GM23338 (cell line): ENCODE measurements at regions not wholly inside any gene's neighbourhood (a gene's known extent, or its start where the extent isn't known, plus 50 kb on each side); places are given as distances from the start of the nearest gene placed in this dataset.
A peak's percentile ranks its signal among the peaks of the same experiment; 100 is the strongest.

Experiments
- ATAC-seq: fragments of 200-7000 bp; cut with Tn5 transposase; 3 replicates; pipeline ENCODE4 v1.9.1; 2020
- DNase-seq: peaks from one replicate; pipeline ENCODE4 v3.0.0-alpha.2; 2015; ENCODE audit warnings: low spot score
- H2AFZ ChIP-seq: fragments of 200-600 bp; sonication (generic); 2 replicates; pipeline ENCODE4 v1.8.0; 2016; ENCODE audit warnings: antibody characterized with exemption, mild to moderate bottlenecking, moderate library complexity
- H3F3A ChIP-seq: fragments of 200-600 bp; sonication (generic); replicated peaks from 2 replicates; pipeline ENCODE4 v1.8.0; 2017; ENCODE audit warnings: antibody characterized with exemption, mixed run types, low read depth
- H3K27ac ChIP-seq: fragments of 200-600 bp; sonication (generic); 2 replicates; pipeline ENCODE4 v1.6.1; 2016; ENCODE audit warnings: low read depth
- H3K27me3 ChIP-seq: fragments of 200-600 bp; sonication (generic); 2 replicates; pipeline ENCODE4 v1.8.0; 2016; ENCODE audit warnings: mild to moderate bottlenecking, mixed run types, moderate library complexity; ENCODE audit not compliant: insufficient read depth
- H3K36me3 ChIP-seq: fragments of 200-600 bp; sonication (generic); 2 replicates; pipeline ENCODE4 v1.8.0; 2016; ENCODE audit warnings: mild to moderate bottlenecking; ENCODE audit not compliant: insufficient read depth
- H3K4me1 ChIP-seq: fragments of 200-600 bp; sonication (generic); 2 replicates; pipeline ENCODE4 v1.8.0; 2016; ENCODE audit warnings: mild to moderate bottlenecking, moderate library complexity; ENCODE audit not compliant: insufficient read depth
- H3K4me2 ChIP-seq: fragments of 200-600 bp; sonication (generic); 2 replicates; pipeline ENCODE4 v1.7.1; 2017; ENCODE audit warnings: mixed run types
- H3K4me3 ChIP-seq: fragments of 200-600 bp; sonication (generic); 2 replicates; pipeline ENCODE4 v1.6.1; 2016; ENCODE audit warnings: mixed run types
- H3K79me2 ChIP-seq: fragments of 200-600 bp; sonication (generic); replicated peaks from 2 replicates; pipeline ENCODE4 v1.8.0; 2017; ENCODE audit warnings: mild to moderate bottlenecking; ENCODE audit not compliant: insufficient read depth
- H3K9me2 ChIP-seq: fragments of 200-600 bp; sonication (generic); 2 replicates; pipeline ENCODE4 v1.8.0; 2017; ENCODE audit not compliant: insufficient read depth
- H4K20me1 ChIP-seq: fragments of 200-600 bp; sonication (generic); replicated peaks from 2 replicates; pipeline ENCODE4 v1.8.0; 2017; ENCODE audit warnings: mild to moderate bottlenecking; ENCODE audit not compliant: insufficient read depth
- H3K27ac Mint-ChIP-seq: 2 replicates; pipeline ENCODE4 v1.8.0; 2020; ENCODE audit warnings: inconsistent platforms, mild to moderate bottlenecking, moderate library complexity, mixed read lengths
- H3K27me3 Mint-ChIP-seq: 3 replicates; pipeline ENCODE4 v1.8.0; 2022; ENCODE audit warnings: low read depth, mild to moderate bottlenecking, moderate library complexity, mixed read lengths, inconsistent platforms; ENCODE audit not compliant: insufficient read depth, poor library complexity
- H3K36me3 Mint-ChIP-seq: 3 replicates; pipeline ENCODE4 v1.8.0; 2021; ENCODE audit warnings: low read depth, mild to moderate bottlenecking, inconsistent platforms, moderate library complexity, mixed read lengths
- H3K4me1 Mint-ChIP-seq: 3 replicates; pipeline ENCODE4 v1.8.0; 2020; ENCODE audit warnings: mild to moderate bottlenecking, inconsistent platforms, mixed read lengths
- H3K4me3 Mint-ChIP-seq: 3 replicates; pipeline ENCODE4 v1.8.0; 2021; ENCODE audit warnings: moderate library complexity, mild to moderate bottlenecking, inconsistent platforms, mixed read lengths
- H3K9me3 Mint-ChIP-seq: 3 replicates; pipeline ENCODE4 v1.8.0; 2020; ENCODE audit warnings: moderate library complexity, mild to moderate bottlenecking, inconsistent platforms, mixed read lengths
- EZH2 ChIP-seq: fragments of 200-600 bp; sonication (generic); IDR thresholded peaks from one replicate; pipeline ENCODE4 v1.8.0; 2017; ENCODE audit warnings: antibody characterized with exemption, mild to moderate bottlenecking, low read depth; ENCODE audit not compliant: unreplicated experiment
- EZH2phosphoT487 ChIP-seq: fragments of 200-600 bp; sonication (generic); IDR thresholded peaks from one replicate; pipeline ENCODE4 v1.8.1; 2018; ENCODE audit warnings: antibody characterized with exemption; ENCODE audit not compliant: unreplicated experiment
- NANOG ChIP-seq: IDR thresholded peaks from 2 replicates; pipeline ENCODE4 v1.6.1; 2016; ENCODE audit warnings: antibody characterized with exemption, borderline replicate concordance
- ZNF114 ChIP-seq: fragments of 250-450 bp; sonication (Bioruptor Pico); IDR thresholded peaks from 2 replicates; pipeline ENCODE4 v1.5.0; 2020; ENCODE audit warnings: mild to moderate bottlenecking, moderate library complexity
- ZNF331 ChIP-seq: fragments of 250-450 bp; sonication (Bioruptor Pico); IDR thresholded peaks from 2 replicates; pipeline ENCODE4 v1.5.0; 2020; ENCODE audit warnings: low read depth, mild to moderate bottlenecking, moderate library complexity
- TF ChIP-seq, protein P1 (sequence below), 2 experiments: fragments of 200-600 bp in 1 of 2; sonication (generic) in 1 of 2; conservative IDR thresholded peaks; 2 replicates each; pipeline versions ENCODE4 v1.5.1 to v1.6.1; 2016 to 2017; ENCODE audit warnings: antibody characterized with exemption in 2 of 2, low read depth in 2 of 2, mild to moderate bottlenecking in 2 of 2, moderate library complexity in 1 of 2
- TF ChIP-seq, protein P2 (sequence below): IDR thresholded peaks from one replicate; pipeline ENCODE4 v1.6.1; 2018; ENCODE audit warnings: antibody characterized with exemption; ENCODE audit not compliant: unreplicated experiment
- TF ChIP-seq, protein P3 (sequence below): IDR thresholded peaks from 2 replicates; pipeline ENCODE4 v1.6.1; 2016; ENCODE audit warnings: antibody characterized with exemption

DNA sequence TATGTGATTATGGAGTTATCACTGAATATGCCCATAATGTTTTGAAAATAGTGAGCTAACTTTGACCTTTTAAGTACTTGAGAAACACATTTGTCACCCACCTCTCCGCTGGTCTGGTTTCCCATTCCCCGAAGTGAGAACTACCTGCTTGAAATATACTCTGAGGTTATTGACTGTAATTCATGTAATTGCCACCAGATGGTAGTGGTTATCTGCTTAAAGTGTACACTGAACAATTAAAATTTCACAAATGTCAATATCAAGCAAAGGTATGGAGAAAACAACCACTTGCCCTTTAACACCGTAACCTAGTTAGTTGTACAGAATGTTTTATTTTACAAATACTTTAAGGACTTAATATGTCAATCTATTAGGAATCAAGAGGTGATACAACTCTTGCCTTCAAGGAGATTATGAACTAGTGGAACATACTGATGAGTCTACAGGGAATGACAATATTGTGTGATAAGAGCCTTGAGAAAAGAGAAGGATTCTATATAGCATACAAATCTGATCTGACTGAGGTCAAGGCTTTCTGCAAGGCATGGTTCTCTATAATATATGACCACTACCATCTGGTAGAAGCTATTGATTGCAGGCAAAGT is 316.8 kb upstream of the KCNH7 start:
- Mint-ChIP-seq H3K27me3 (peaks cover 3% of the 10 kb centered on the region), H3K36me3 (no peaks in the 10 kb centered on the region), H3K27ac (no peak overlapping the region), H3K4me1 (no peaks in the 10 kb centered on the region), H3K9me3 (no peaks in the 10 kb centered on the region), H3K4me3 (no peak overlapping the region)
- Histone ChIP-seq H3F3A (no peaks in the 10 kb centered on the region), H3K27me3 (no peaks in the 10 kb centered on the region), H3K4me3 (no peak overlapping the region), H3K27ac (no peak overlapping the region), H3K4me1 (no peaks in the 10 kb centered on the region), H3K79me2 (no peaks in the 10 kb centered on the region), H3K36me3 (no peaks in the 10 kb centered on the region), H3K9me2 (no peaks in the 10 kb centered on the region), H4K20me1 (no peaks in the 10 kb centered on the region), H3K4me2 (no peak overlapping the region), H2AFZ (no peak overlapping the region)
- DNase-seq (peak; percentile 54), ATAC-seq (peak; percentile 62)
- TF ChIP-seq, protein P1, sequence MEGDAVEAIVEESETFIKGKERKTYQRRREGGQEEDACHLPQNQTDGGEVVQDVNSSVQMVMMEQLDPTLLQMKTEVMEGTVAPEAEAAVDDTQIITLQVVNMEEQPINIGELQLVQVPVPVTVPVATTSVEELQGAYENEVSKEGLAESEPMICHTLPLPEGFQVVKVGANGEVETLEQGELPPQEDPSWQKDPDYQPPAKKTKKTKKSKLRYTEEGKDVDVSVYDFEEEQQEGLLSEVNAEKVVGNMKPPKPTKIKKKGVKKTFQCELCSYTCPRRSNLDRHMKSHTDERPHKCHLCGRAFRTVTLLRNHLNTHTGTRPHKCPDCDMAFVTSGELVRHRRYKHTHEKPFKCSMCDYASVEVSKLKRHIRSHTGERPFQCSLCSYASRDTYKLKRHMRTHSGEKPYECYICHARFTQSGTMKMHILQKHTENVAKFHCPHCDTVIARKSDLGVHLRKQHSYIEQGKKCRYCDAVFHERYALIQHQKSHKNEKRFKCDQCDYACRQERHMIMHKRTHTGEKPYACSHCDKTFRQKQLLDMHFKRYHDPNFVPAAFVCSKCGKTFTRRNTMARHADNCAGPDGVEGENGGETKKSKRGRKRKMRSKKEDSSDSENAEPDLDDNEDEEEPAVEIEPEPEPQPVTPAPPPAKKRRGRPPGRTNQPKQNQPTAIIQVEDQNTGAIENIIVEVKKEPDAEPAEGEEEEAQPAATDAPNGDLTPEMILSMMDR (conservative IDR thresholded peaks at IDR 0.05; ENCODE audit: low read depth in 2 of 2), result peak; percentile 62 to 70
- TF ChIP-seq, protein P2, sequence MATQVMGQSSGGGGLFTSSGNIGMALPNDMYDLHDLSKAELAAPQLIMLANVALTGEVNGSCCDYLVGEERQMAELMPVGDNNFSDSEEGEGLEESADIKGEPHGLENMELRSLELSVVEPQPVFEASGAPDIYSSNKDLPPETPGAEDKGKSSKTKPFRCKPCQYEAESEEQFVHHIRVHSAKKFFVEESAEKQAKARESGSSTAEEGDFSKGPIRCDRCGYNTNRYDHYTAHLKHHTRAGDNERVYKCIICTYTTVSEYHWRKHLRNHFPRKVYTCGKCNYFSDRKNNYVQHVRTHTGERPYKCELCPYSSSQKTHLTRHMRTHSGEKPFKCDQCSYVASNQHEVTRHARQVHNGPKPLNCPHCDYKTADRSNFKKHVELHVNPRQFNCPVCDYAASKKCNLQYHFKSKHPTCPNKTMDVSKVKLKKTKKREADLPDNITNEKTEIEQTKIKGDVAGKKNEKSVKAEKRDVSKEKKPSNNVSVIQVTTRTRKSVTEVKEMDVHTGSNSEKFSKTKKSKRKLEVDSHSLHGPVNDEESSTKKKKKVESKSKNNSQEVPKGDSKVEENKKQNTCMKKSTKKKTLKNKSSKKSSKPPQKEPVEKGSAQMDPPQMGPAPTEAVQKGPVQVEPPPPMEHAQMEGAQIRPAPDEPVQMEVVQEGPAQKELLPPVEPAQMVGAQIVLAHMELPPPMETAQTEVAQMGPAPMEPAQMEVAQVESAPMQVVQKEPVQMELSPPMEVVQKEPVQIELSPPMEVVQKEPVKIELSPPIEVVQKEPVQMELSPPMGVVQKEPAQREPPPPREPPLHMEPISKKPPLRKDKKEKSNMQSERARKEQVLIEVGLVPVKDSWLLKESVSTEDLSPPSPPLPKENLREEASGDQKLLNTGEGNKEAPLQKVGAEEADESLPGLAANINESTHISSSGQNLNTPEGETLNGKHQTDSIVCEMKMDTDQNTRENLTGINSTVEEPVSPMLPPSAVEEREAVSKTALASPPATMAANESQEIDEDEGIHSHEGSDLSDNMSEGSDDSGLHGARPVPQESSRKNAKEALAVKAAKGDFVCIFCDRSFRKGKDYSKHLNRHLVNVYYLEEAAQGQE, result no peak

GRCh38 chr2:163142618-163143017 is 304.1 kb upstream of the KCNH7 start:
- no peaks in the 10 kb centered on the region for H3F3A ChIP-seq
- Mint-ChIP-seq H3K9me3 (peaks cover 25% of the 10 kb centered on the region), H3K4me1 (no peaks in the 10 kb centered on the region), H3K27me3 (no peaks in the 10 kb centered on the region), H3K27ac (no peak overlapping the region), H3K4me3 (no peak overlapping the region), H3K36me3 (peaks cover 18% of the 10 kb centered on the region; the same call in 2 of the 3 replicates)
- no peak overlapping the region for H3K4me3 ChIP-seq
- H3K4me2 ChIP-seq, result no peak overlapping the region
- no peaks in the 10 kb centered on the region for H3K36me3 ChIP-seq
- no peak for ATAC-seq
- TF ChIP-seq ZNF114 (CRISPR knock-in tag), result no peak
- no peak for TF ChIP-seq EZH2phosphoT487
- no peak for TF ChIP-seq EZH2
- no peak for TF ChIP-seq ZNF331 (CRISPR knock-in tag)
- TF ChIP-seq, protein P3, sequence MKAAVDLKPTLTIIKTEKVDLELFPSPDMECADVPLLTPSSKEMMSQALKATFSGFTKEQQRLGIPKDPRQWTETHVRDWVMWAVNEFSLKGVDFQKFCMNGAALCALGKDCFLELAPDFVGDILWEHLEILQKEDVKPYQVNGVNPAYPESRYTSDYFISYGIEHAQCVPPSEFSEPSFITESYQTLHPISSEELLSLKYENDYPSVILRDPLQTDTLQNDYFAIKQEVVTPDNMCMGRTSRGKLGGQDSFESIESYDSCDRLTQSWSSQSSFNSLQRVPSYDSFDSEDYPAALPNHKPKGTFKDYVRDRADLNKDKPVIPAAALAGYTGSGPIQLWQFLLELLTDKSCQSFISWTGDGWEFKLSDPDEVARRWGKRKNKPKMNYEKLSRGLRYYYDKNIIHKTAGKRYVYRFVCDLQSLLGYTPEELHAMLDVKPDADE, result no peak
- TF ChIP-seq NANOG, result no peak
- H3K27ac ChIP-seq, result no peak overlapping the region
- H3K79me2 ChIP-seq, result no peaks in the 10 kb centered on the region
- no peaks in the 10 kb centered on the region for H3K27me3 ChIP-seq
- H2AFZ ChIP-seq, result no peak overlapping the region
- DNase-seq, result no peak
- H3K4me1 ChIP-seq, result no peaks in the 10 kb centered on the region
- H3K9me2 ChIP-seq, result no peaks in the 10 kb centered on the region
- H4K20me1 ChIP-seq, result no peaks in the 10 kb centered on the region
